ENCODE measurements at regions not wholly inside any gene's neighbourhood (a gene's known extent, or its start where the extent isn't known, plus 50 kb on each side); places are given as distances from the start of the nearest gene placed in this dataset.

- H4K20me1 ChIP-seq (ENCODE audit: insufficient read depth) = no peaks in the 10 kb centered on the region
- ChIA-PET CTCF (no interaction called here), RAD21 (ENCODE audit: low non-redundant PET in 1 of 2, low total read pairs in 2 of 2, uncharacterized antibody in 2 of 2, unreplicated experiment in 2 of 2) (no interaction called here)
Measured at GRCh38 chr21:20026543-20026942, 971.7 kb upstream of the NCAM2 start.

More at GRCh38 chr21:20026543-20026942, 971.7 kb upstream of the NCAM2 start:
- DNase-seq (ENCODE audit: low read depth, low spot score) (no peak), ATAC-seq (no peak)
- H3K9me3 ChIP-seq (ENCODE audit: control insufficient read depth in 1 of 2, insufficient read depth in 1 of 2, low read depth in 1 of 2, low read length in 2 of 2) = peaks cover 24 to 34% of the 10 kb centered on the region in 2 experiments
- H3K9ac ChIP-seq (ENCODE audit: low read length) = no peak overlapping the region
- H3K4me1 ChIP-seq (ENCODE audit: control insufficient read depth in 1 of 2, insufficient read depth in 2 of 2, low read length in 2 of 2) = no peaks in the 10 kb centered on the region
- no peak overlapping the region for H3K4me2 ChIP-seq (ENCODE audit: low read length)
- H3K27me3 ChIP-seq (ENCODE audit: insufficient read depth, low read length) = no peaks in the 10 kb centered on the region
- no peaks in the 10 kb centered on the region for H3K9me2 ChIP-seq (ENCODE audit: insufficient read depth)
- POLR2A ChIA-PET = no interaction called here
- intact Hi-C loops (cut with micrococcal nuclease) = no loop called here
- H3K27ac ChIP-seq (ENCODE audit: low read depth, low read length) = no peak overlapping the region
- no TSS peak for BruUV-seq (replicated peaks)
- H3K36me3 ChIP-seq (ENCODE audit: control insufficient read depth in 1 of 2, insufficient read depth in 2 of 2, low read length in 2 of 2) = no peaks in the 10 kb centered on the region
- no peak overlapping the region for H3K4me3 ChIP-seq (replicated peaks in 1 of 2; ENCODE audit: low read depth in 1 of 2, low read length in 2 of 2)
- H3K79me2 ChIP-seq (ENCODE audit: insufficient read depth, low read length) = no peaks in the 10 kb centered on the region
- H2AFZ ChIP-seq (ENCODE audit: low read depth, low read length, poor library complexity, severe bottlenecking) = no peak overlapping the region
- TF ChIP-seq ZNF274 (IDR thresholded peaks at IDR 0.05; ENCODE audit: low read depth, low read length) (no peak), MAX (IDR thresholded peaks at IDR 0.05) (no peak), EZH2 (IDR thresholded peaks at IDR 0.05) (no peak), RAD21 (IDR thresholded peaks at IDR 0.05; ENCODE audit: low read depth) (no peak), SRF (IDR thresholded peaks at IDR 0.05; ENCODE audit: low read depth) (no peak), CBX3 (IDR thresholded peaks at IDR 0.05; ENCODE audit: low read depth) (no peak), EGR1 (IDR thresholded peaks at IDR 0.05; ENCODE audit: low read depth) (no peak), SIN3A (IDR thresholded peaks at IDR 0.05; ENCODE audit: low read depth) (no peak), ZFX (IDR thresholded peaks at IDR 0.05) (no peak), ATF3 (IDR thresholded peaks at IDR 0.05) (no peak), CTCF (IDR thresholded peaks at IDR 0.05 in 2 of 3, conservative IDR thresholded peaks at IDR 0.05 in 1 of 3; ENCODE audit: borderline replicate concordance in 1 of 3, insufficient read depth in 1 of 3, low read depth in 2 of 3, low read length in 2 of 3) (no peak), YY1 (IDR thresholded peaks at IDR 0.05; ENCODE audit: extremely low read depth, insufficient replicate concordance, low read depth, low read length) (no peak)

Measured in HCT116 (cell line).